WTC11 (cell line): ENCODE measurements at regions not wholly inside any gene's neighbourhood (a gene's known extent, or its start where the extent isn't known, plus 50 kb on each side); places are given as distances from the start of the nearest gene placed in this dataset.

ENCODE experiments used
- ATAC-seq: fragments of 200-7000 bp; cut with Tn5 transposase; 2 replicates; pipeline ENCODE4 v1.10.0; 2021; ENCODE audit warnings: mild to moderate bottlenecking, moderate library complexity
- CTCF ChIA-PET: fragments of 300-600 bp; sonication (Branson Sonifier 250); formaldehyde crosslinking; loops from one replicate; lab custom pipeline; 2021; ENCODE audit warnings: antibody characterized with exemption; lab: Charles Lee
- POLR2A ChIA-PET: fragments of 350-600 bp; sonication (Branson Sonifier 250); formaldehyde crosslinking; loops from one replicate; lab custom pipeline; 2021; ENCODE audit warnings: antibody characterized with exemption; lab: Charles Lee
- DNase-seq: peaks from one replicate; pipeline ENCODE4 v3.0.0; 2021; ENCODE audit warnings: low spot score
- H3K27ac Mint-ChIP-seq: 2 replicates; pipeline ENCODE4 v1.8.0; 2021; ENCODE audit warnings: mixed read lengths
- H3K27me3 Mint-ChIP-seq: 2 replicates; pipeline ENCODE4 v1.8.0; 2021; ENCODE audit warnings: low read depth, mild to moderate bottlenecking, moderate library complexity, mixed read lengths
- H3K36me3 Mint-ChIP-seq: 2 replicates; pipeline ENCODE4 v1.8.0; 2021; ENCODE audit warnings: mixed read lengths
- H3K4me1 Mint-ChIP-seq: 2 replicates; pipeline ENCODE4 v1.8.0; 2022; ENCODE audit warnings: mixed read lengths
- H3K4me3 Mint-ChIP-seq: 2 replicates; pipeline ENCODE4 v1.8.0; 2021; ENCODE audit warnings: mild to moderate bottlenecking, moderate library complexity, mixed read lengths
- H3K9me3 Mint-ChIP-seq: 2 replicates; pipeline ENCODE4 v1.8.0; 2021; ENCODE audit warnings: mixed read lengths
- CBFB ChIP-seq: sonication (generic); formaldehyde crosslinking; IDR thresholded peaks from 2 replicates; pipeline ENCODE4 v1.8.1; 2022; ENCODE audit warnings: mild to moderate bottlenecking, low read depth, missing genetic modification reagents
- E2F5 ChIP-seq: sonication (generic); formaldehyde crosslinking; IDR thresholded peaks from 2 replicates; pipeline ENCODE4 v1.8.1; 2022; ENCODE audit warnings: mild to moderate bottlenecking, moderate library complexity, missing genetic modification reagents
- ESRRA ChIP-seq: sonication (generic); formaldehyde crosslinking; IDR thresholded peaks from 2 replicates; pipeline ENCODE4 v1.8.1; 2022; ENCODE audit warnings: mild to moderate bottlenecking, missing genetic modification reagents, borderline replicate concordance
- ETV6 ChIP-seq: sonication (generic); formaldehyde crosslinking; IDR thresholded peaks from 2 replicates; pipeline ENCODE4 v1.8.1; 2022; ENCODE audit warnings: mild to moderate bottlenecking, missing genetic modification reagents
- JUN ChIP-seq: sonication (generic); formaldehyde crosslinking; IDR thresholded peaks from 2 replicates; pipeline ENCODE4 v1.8.0; 2023; ENCODE audit warnings: mild to moderate bottlenecking, missing genetic modification reagents
- NFYB ChIP-seq: sonication (generic); formaldehyde crosslinking; conservative IDR thresholded peaks from 2 replicates; pipeline ENCODE4 v1.8.0; 2022; ENCODE audit warnings: low read depth, missing genetic modification reagents
- NR2C2 ChIP-seq: sonication (generic); formaldehyde crosslinking; IDR thresholded peaks from 2 replicates; pipeline ENCODE4 v1.8.0; 2022; ENCODE audit warnings: mild to moderate bottlenecking, missing genetic modification reagents
- OVOL2 ChIP-seq: fragments of 250-450 bp; sonication (Bioruptor Pico); IDR thresholded peaks from 2 replicates; pipeline ENCODE4 v1.9.0; 2021; ENCODE audit warnings: mild to moderate bottlenecking, borderline replicate concordance
- PREB ChIP-seq: sonication (generic); formaldehyde crosslinking; IDR thresholded peaks from 2 replicates; pipeline ENCODE4 v1.8.1; 2022; ENCODE audit warnings: mild to moderate bottlenecking, missing genetic modification reagents, moderate library complexity, borderline replicate concordance
- RORB ChIP-seq: fragments of 250-450 bp; sonication (Bioruptor Pico); IDR thresholded peaks from 2 replicates; pipeline ENCODE4 v1.9.0; 2021; ENCODE audit warnings: mild to moderate bottlenecking
- SP1 ChIP-seq: sonication (generic); formaldehyde crosslinking; conservative IDR thresholded peaks from 2 replicates; pipeline ENCODE4 v1.8.1; 2022; ENCODE audit warnings: missing genetic modification reagents
- TEAD4 ChIP-seq: sonication (generic); formaldehyde crosslinking; IDR thresholded peaks from 2 replicates; pipeline ENCODE4 v1.8.0; 2022; ENCODE audit warnings: mild to moderate bottlenecking, missing genetic modification reagents
- ZBTB21 ChIP-seq: sonication (generic); formaldehyde crosslinking; IDR thresholded peaks from 2 replicates; pipeline ENCODE4 v1.8.1; 2023; ENCODE audit warnings: mild to moderate bottlenecking, missing genetic modification reagents, borderline replicate concordance
- ZNF219 ChIP-seq: sonication (generic); formaldehyde crosslinking; IDR thresholded peaks from 2 replicates; pipeline ENCODE4 v1.8.0; 2023; ENCODE audit warnings: missing genetic modification reagents, mild to moderate bottlenecking, borderline replicate concordance
- ZNF396 ChIP-seq: fragments of 250-450 bp; sonication (Bioruptor Pico); IDR thresholded peaks from 2 replicates; pipeline ENCODE4 v1.8.0; 2021; ENCODE audit warnings: mild to moderate bottlenecking, moderate library complexity, borderline replicate concordance
- ZNF532 ChIP-seq: fragments of 250-450 bp; sonication (Bioruptor Pico); IDR thresholded peaks from 2 replicates; pipeline ENCODE4 v1.9.0; 2021; ENCODE audit warnings: mild to moderate bottlenecking, borderline replicate concordance

- H3K4me1 Mint-ChIP-seq = peaks cover 5% of the 10 kb centered on the region; the same call in 1 of the 2 replicates
- no peaks in the 10 kb centered on the region; the same call in 1 of the 2 replicates for H3K27me3 Mint-ChIP-seq
- no peak overlapping the region for H3K27ac Mint-ChIP-seq
- H3K4me3 Mint-ChIP-seq = no peak overlapping the region
- H3K36me3 Mint-ChIP-seq = no peaks in the 10 kb centered on the region
- no peak for ATAC-seq
- H3K9me3 Mint-ChIP-seq = peaks cover 15% of the 10 kb centered on the region
- POLR2A ChIA-PET = no interaction called here
- DNase-seq = no peak
- no peak for TF ChIP-seq ETV6 (CRISPR knock-in tag)
- TF ChIP-seq JUN (CRISPR knock-in tag) = no peak
- CTCF ChIA-PET = no interaction called here
These were observed 75.0 kb upstream of the MAP1LC3B2 start for GRCh38 chr12:116483959-116484750.

GRCh38 chr12:116484807-116485206 is 74.4 kb upstream of the MAP1LC3B2 start:
- CTCF ChIA-PET = interaction anchor here (0.6 kb wide), 1 partner anchor 100 kb away, joined by 6 read pairs; no protein-coding TSS in a partner anchor

More at GRCh38 chr12:116484807-116485206, 74.4 kb upstream of the MAP1LC3B2 start:
- Mint-ChIP-seq H3K36me3 (no peaks in the 10 kb centered on the region), H3K9me3 (peaks cover 14% of the 10 kb centered on the region), H3K27me3 (no peaks in the 10 kb centered on the region; the same call in 1 of the 2 replicates), H3K27ac (no peak overlapping the region), H3K4me1 (peaks cover 5% of the 10 kb centered on the region; the same call in 1 of the 2 replicates), H3K4me3 (no peak overlapping the region)
- no peak for TF ChIP-seq ZNF396 (CRISPR knock-in tag)
- no peak for TF ChIP-seq PREB (CRISPR knock-in tag)
- no peak for TF ChIP-seq ETV6 (CRISPR knock-in tag)
- TF ChIP-seq SP1 = no peak
- no peak for TF ChIP-seq ZNF532 (CRISPR knock-in tag)
- no peak for TF ChIP-seq JUN (CRISPR knock-in tag)
- no peak for TF ChIP-seq OVOL2 (CRISPR knock-in tag)
- no peak for TF ChIP-seq NR2C2 (CRISPR knock-in tag)
- TF ChIP-seq E2F5 (CRISPR knock-in tag) = no peak
- TF ChIP-seq ESRRA (CRISPR knock-in tag) = no peak
- TF ChIP-seq CBFB = no peak
- no peak for TF ChIP-seq ZBTB21
- no peak for TF ChIP-seq ZNF219 (CRISPR knock-in tag)
- TF ChIP-seq RORB (CRISPR knock-in tag) = no peak
- no peak for TF ChIP-seq TEAD4
- no peak for TF ChIP-seq NFYB (CRISPR knock-in tag)
- DNase-seq = no peak
- POLR2A ChIA-PET = no interaction called here
- ATAC-seq = no peak
